ENCODE measurements at regions not wholly inside any gene's neighbourhood (a gene's known extent, or its start where the extent isn't known, plus 50 kb on each side); places are given as distances from the start of the nearest gene placed in this dataset.
"Not testable (repeated sequence)": the region's sequence is repeated elsewhere in the genome, so short reads cannot be mapped to it uniquely, and the experiment has no call there.

GRCh38 chr11:69905611-69906452 lies 86.6 kb upstream of the FGF3 start:
- DNase-seq: no peak

DNA sequence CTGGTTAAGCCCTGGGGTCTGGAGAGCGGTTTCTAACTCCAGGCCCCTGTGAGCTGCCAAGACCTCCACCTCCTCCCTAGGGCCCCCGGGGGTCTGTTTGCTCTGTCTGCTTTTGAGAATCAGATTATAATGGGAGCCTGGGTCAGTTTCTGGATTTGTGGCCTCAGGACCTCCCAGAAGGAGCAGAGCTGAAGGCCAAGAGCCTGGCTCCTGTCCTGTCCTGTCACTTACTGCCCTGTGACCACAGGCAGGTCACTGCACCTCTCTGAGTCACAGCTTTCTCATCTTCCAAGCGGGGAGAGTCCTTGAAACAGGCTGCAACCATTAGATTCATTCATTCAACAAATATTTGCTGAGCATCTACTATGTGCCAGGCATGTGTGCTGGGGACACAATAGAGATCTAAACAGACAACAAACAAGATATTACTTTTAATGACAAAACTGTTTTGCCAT lies 87.3 kb upstream of the FGF3 start:
- DNase-seq: no peak

- DNase-seq: no peak
These were observed 88.4 kb upstream of the FGF3 start for GRCh38 chr11:69907611-69908010.

DNA sequence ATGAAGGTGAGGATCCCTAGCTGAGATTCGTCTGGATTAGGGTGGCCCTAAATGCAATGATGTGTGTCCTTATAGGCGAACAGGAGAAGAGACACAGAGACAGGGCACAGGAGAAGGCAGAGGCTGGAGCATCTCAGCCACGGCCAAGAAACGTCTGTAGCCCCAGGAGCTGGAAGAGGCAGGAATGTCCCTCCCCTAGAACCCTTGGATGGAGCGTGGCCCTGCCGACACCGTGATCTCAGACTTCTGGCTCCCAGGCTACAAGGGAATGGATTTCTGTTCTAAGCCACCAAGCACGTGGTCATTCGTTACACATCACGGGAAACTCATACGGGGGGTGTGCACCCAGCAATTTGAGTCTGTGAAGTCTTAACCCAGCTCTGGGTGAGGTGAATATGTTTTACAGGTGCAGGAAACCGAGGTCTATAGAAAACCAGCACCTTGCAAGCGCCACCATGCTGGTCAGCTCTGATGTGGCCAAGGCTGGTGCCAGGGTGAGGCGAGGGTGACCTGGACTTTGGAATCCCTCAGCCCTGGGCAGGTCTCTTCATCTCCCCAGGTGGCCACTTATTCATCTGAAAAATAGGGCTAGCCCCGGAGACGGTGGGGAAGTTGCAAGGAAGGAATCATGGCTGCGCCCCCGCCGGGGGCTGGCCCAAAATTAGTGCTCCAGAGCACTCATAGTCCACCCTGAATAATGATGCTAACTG lies 89.5 kb upstream of the FGF3 start:
- DNase-seq: no peak

- no peak for DNase-seq
These were observed 90.6 kb upstream of the FGF3 start for GRCh38 chr11:69909561-69910518.

DNA sequence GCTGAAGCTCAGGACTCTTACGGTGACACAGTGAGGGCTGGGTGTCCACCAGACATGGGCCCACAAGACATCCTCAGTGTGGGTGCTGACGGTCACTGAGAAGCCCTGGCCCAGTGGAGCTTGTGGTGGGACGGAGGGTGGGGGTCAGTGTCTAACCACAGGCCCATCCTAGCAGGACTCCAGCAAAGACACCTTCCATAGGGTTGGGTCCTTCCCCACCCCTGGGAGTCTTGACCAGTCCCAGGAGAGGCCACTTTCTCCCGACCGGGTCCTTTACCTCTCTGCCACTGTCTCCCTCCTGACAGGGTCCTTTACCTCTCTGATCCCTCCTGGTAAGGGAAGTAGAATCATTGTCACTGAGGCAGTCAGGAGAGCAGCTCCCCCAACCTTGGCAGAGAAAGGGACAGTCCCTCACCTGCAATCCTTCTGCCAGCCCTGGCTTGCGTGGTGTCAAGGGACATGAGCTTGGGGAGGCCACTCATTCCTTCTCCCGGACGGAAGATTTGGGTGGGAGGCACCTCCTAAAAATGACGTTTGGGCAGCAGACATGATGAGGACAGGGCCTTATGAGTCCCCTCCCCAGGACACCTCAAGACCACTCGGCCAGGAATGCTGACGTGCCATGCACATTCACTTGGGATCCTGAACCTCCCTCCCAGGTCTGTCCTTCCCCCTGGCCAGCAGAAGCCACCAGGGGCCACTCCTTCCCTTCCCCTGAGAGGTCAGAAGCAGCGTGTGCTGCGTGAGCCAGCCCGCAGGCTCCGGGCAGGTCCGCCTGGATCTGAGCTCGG lies 91.5 kb upstream of the FGF3 start:
- no peak for DNase-seq

DNA sequence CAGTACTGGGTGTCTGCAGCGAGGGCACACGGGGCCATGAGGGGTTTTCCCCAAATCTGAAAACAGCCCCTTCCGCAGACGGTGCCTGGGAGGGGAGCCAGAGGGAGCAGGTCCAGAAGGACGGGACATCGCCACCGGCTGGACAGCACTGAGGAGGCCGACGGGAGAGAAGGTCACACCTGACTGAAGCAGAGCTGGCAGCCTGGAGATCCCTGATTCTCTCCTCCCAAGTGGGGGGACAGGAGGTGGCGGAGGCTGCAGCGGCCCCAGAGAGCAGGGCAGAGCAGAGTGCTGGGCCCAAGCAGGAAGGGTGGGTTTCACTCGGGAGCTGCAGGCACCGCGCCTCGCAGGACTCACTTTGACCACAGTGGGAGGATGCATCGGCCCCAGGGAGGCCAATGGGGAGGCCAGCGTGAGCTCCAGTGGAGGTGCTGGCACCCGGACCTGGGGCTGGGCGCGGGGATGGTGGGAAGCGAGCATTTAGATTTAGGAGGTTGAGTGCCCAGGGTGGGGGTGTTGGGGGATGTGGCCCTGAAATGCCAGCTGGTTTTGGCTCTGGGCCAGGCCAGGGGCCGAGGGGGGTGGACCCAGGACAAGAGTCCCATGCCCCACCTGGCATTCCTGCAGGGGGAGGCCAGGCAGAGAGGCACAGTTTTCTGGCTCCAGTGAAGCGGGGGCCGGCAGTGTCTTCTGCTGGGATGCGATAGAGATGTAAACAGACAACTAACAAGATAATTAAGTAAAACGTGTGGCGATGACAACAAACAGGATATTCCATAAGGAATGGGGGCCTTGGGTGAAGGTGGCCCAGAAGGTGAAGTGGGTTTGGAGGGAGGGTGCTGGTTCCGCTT lies 92.3 kb upstream of the FGF3 start:
- no peak for DNase-seq

DNA sequence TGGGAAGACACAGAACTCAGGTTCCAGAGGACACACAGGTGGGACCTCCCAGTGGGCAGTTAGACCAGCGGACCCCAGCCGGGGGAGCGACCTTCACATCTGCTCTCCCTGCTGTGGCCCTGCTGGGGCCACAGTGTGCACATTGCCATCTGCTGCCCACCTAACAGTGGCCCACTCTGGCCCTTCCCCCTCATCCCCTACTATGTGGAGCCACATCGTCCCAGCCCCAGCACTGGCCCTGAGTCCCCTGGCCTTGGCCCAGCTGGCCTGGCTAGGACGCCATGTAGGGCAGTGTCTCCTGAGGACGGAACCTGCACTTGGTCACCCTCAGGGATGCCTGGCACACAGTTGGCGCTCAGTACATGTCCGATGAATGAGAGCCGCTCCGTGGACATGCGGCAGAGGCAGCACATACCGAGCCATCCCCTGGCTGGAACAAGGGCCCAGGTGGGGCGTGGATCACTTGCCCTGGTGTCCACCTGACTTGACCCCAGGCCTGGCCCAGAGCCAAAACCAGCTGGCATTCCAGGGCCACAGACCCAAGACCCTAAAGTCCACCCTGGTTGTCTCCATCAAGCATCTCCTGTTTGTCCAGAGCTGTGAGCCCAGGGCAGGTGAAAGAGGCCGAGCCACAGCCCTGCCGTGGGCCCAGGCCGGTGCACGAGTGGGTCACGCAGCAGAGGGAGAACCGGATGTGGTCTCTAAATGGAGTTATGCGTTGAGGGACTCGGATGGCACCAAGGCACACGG lies 93.1 kb upstream of the FGF3 start:
- DNase-seq: no peak

- no peak for DNase-seq
These were observed 93.8 kb upstream of the FGF3 start for GRCh38 chr11:69912911-69913451.

DNA sequence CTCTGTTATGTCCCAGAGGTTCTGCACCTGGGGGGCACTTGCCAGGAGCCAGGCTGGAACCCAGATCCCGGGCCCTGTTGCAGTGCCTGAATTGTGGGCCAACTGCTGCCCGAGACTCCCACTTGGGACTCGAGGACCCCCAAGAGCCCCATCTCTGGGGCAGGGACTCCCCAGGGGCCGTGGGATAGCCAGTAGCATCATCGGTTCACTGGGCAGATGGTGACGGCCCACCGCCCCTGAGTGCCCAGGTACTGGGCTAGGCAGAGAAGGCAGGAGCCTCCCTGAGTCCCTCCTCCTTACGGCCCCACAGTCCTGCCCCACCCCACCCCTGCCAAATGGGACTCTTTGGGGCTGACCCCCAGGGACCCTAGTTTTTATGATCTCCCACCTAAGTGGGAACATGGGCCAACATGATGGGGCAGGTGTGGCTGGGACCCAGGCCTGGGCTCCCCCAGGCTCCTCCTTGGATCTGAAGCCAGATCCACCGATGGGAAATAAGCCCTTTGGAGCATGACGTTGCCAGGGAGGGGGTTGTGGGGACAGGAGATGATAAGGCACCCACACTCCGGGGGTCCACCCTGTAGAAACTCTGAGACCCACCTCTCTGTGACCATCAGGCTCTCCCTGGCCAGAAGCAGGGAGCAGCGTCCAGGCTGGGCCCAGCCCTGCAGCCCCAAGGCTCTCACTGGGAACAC lies 94.5 kb upstream of the FGF3 start:
- no peak for DNase-seq

DNA sequence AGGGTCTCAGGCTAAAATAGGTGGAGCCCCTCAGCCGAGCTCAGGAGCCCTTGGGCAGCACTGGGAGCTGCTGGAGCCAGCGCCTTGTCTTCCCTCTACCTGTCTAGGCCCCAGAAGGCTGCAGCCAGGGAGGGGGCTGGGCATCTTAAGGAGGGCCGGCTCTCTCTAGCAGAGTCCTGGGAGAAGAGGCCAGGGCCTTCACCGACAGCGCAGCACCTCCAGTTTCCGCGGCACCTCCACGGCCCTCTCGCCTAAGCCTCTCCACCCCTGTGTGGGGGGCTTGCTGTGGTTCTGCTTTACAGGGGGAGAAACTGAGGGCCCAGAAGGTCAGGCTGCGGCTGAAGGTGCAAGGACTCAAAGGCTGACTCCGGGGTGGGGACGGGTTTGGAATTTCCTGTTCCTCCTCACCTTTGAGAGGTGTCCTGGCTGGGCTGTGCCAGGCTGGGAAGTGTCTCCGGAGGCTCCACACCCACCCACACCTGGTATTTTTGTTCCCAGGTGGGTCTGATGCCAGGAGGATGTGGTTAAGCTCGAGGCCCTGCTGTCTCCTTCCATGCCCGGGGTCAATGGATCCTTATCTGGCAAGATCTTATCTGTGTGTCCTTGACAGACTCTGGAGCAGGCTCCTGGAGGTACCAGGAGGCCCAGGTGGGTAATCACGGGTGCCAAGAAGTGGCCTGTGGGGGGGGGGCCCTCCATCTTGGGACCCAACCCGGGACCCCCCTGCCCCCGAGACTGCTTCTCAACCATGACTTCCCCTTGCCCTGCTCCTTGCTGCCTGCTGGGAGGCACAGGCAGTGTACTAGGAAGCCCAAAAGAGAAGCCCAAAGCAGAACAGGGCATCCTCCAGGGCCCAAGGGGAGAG lies 95.3 kb upstream of the FGF3 start:
- no peak for DNase-seq

- DNase-seq: no peak
These were observed 95.9 kb upstream of the FGF3 start for GRCh38 chr11:69915151-69915500.

DNA sequence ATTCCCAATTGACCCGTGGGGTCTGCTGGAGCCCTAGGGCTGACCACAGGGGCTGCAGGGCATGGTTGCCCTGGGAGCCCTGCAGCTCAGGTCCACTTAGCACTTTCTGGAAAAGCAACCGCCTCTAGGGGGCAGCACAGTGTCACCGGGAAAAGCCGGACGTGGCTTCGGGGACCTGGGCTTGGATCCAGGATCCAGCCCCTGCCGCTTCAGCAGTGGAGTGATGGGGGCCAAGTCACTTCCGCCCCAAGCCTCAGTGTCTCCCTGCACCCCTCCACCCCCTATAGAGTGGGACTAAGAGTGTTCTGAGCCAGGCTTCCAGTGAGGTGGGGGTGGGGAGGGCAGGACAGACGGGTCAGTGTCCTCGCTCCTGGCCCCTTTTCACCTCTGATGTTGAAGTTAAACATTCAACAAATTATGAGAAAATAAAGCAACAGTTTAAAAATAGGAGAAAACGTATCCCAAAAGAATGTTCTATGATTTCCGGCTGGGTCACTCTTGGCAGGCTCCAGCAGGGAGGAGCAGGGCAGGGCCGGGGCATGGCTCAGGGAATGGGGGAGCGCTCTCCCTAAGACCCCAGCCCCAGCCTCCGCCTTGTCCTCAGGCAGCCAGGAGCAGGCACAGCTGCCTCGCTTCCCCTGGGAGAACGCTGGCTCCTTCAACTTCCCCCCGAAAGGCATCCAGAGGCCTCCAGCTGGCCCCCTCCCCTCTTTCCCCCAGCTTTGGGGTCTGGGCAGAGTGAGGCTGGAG lies 96.5 kb upstream of the FGF3 start:
- peak; percentile 12 for DNase-seq

DNA sequence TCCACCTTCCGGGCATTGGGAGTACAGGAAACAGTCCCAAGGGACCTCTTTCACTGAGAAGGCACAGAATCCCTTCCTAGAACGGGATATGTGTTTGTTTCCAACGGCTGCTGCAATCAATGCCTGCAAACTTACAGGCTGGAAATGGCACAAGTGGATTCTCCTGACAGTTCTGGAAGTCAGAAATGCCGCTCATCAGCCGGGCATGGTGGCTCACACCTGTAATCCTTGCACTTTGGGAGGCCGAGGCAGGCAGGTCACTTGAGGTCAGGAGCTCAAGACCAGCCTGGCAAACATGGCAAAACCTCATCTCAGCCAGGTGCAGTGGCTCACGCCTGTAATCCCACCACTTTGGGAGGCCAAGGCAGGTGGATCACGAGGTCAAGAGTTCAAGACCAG lies 97.0 kb upstream of the FGF3 start:
- not testable (repeated sequence) for DNase-seq

GRCh38 chr11:69916806-69917387 lies 97.7 kb upstream of the FGF3 start:
- no peak for DNase-seq

- DNase-seq: no peak
These were observed 98.3 kb upstream of the FGF3 start for GRCh38 chr11:69917529-69917928.

DNA sequence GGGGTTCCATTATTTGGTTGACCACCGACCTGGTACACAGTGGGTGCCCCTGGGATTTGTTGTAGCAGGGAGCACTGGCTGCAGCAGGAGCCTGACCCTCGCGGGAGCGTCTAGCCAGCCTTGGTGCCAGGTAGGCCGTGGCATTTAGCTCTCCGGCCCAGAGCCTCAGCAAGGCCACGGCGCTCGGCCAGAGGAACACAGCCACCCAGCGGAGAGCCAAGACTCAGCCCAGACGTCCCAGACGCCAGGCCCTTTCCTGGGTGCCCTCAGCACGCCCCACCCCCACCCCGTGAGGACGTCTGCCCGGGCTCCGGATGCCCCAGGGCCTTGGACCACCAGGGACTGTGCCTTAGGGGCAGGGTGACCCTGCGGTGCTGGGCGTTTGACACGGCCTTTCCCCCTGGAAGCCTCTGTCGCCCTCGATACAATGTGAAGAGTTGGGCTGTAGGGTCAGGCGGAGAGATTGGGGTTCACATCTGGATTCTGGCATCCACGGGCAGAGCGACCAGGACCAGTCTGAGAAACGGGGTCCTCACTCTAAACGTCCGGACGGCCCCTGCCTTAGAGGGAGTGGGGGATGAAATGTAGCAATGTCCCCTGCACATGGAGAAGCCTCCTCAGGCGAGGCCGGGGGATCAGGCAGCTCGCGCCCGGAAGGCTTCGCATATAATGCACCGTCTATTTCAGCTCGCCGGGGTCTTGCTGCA lies 99.2 kb upstream of the FGF3 start:
- DNase-seq: no peak
